Activated CD4-positive, alpha-beta T cell treated with anti-CD3 and anti-CD28 coated beads, Interleukin-10, Interleukin-2, amounts not matched to agents 100 ng/mL and 50 ng/mL, durations not matched to agents 16 hours and 8 hours (primary cell): ENCODE measurements at regions not wholly inside any gene's neighbourhood (a gene's known extent, or its start where the extent isn't known, plus 50 kb on each side); places are given as distances from the start of the nearest gene placed in this dataset.

ENCODE experiments used
- DNase-seq: peaks from one replicate; pipeline ENCODE4 v3.0.0-alpha.2; 2020

- no peak for DNase-seq
These were observed 316.6 kb upstream of the ZNF32 start for GRCh38 chr10:43965033-43965917.

- no peak for DNase-seq
These were observed 315.8 kb upstream of the ZNF32 start for GRCh38 chr10:43964486-43964885.

- no peak for DNase-seq
These were observed 315.2 kb upstream of the ZNF32 start for GRCh38 chr10:43963793-43964425.

GRCh38 chr10:43963379-43963778, 314.7 kb upstream of the ZNF32 start:
- DNase-seq: no peak

- DNase-seq: no peak
These were observed 313.9 kb upstream of the ZNF32 start for GRCh38 chr10:43962346-43963191.

- DNase-seq: no peak
These were observed 313.1 kb upstream of the ZNF32 start for GRCh38 chr10:43961523-43962345.

GRCh38 chr10:43960981-43961380, 312.3 kb upstream of the ZNF32 start:
- no peak for DNase-seq

GRCh38 chr10:43960477-43960876, 311.8 kb upstream of the ZNF32 start:
- no peak for DNase-seq

- no peak for DNase-seq
These were observed 311.4 kb upstream of the ZNF32 start for GRCh38 chr10:43960135-43960415.

- no peak for DNase-seq
These were observed 310.9 kb upstream of the ZNF32 start for GRCh38 chr10:43959364-43960134.

GRCh38 chr10:43958964-43959363, 310.3 kb upstream of the ZNF32 start:
- DNase-seq: no peak

GRCh38 chr10:43958071-43958432, 309.4 kb upstream of the ZNF32 start:
- DNase-seq: no peak

- no peak for DNase-seq
These were observed 308.8 kb upstream of the ZNF32 start for GRCh38 chr10:43957267-43958070.

GRCh38 chr10:43955978-43956377, 307.3 kb upstream of the ZNF32 start:
- DNase-seq: no peak

GRCh38 chr10:43955002-43955596, 306.4 kb upstream of the ZNF32 start:
- DNase-seq: no peak

GRCh38 chr10:43953672-43954071, 305.0 kb upstream of the ZNF32 start:
- DNase-seq: no peak

- no peak for DNase-seq
These were observed 304.1 kb upstream of the ZNF32 start for GRCh38 chr10:43952760-43953159.

GRCh38 chr10:43949351-43949750, 300.7 kb upstream of the ZNF32 start:
- DNase-seq: no peak

GRCh38 chr10:43946445-43946844, 297.8 kb upstream of the ZNF32 start:
- no peak for DNase-seq

- DNase-seq: no peak
These were observed 297.2 kb upstream of the ZNF32 start for GRCh38 chr10:43945908-43946307.
